ENCODE measurements at regions not wholly inside any gene's neighbourhood (a gene's known extent, or its start where the extent isn't known, plus 50 kb on each side); places are given as distances from the start of the nearest gene placed in this dataset.
"Not testable (repeated sequence)": the region's sequence is repeated elsewhere in the genome, so short reads cannot be mapped to it uniquely, and the experiment has no call there.

- Histone ChIP-seq H3K4me3 (ENCODE audit: low read depth, low read length) (no peak overlapping the region), H3K9me3 (ENCODE audit: control insufficient read depth, insufficient read depth, low read depth, low read length) (no peaks in the 10 kb centered on the region), H3K4me1 (ENCODE audit: control insufficient read depth, insufficient read depth, low read length) (peaks cover 7% of the 10 kb centered on the region; the same call in 1 of the 2 replicates), H3K36me3 (ENCODE audit: control insufficient read depth, insufficient read depth, low read length) (no peaks in the 10 kb centered on the region), H3K27ac (ENCODE audit: low read depth, low read length) (no peak overlapping the region), H3K9ac (ENCODE audit: low read length) (peak overlapping the region; percentile 6), H3K27me3 (ENCODE audit: control insufficient read depth, insufficient read depth, low read length) (no peaks in the 10 kb centered on the region)
Measured at GRCh38 chr2:16393500-16394071, 272.0 kb downstream of the CYRIA start.

DNA sequence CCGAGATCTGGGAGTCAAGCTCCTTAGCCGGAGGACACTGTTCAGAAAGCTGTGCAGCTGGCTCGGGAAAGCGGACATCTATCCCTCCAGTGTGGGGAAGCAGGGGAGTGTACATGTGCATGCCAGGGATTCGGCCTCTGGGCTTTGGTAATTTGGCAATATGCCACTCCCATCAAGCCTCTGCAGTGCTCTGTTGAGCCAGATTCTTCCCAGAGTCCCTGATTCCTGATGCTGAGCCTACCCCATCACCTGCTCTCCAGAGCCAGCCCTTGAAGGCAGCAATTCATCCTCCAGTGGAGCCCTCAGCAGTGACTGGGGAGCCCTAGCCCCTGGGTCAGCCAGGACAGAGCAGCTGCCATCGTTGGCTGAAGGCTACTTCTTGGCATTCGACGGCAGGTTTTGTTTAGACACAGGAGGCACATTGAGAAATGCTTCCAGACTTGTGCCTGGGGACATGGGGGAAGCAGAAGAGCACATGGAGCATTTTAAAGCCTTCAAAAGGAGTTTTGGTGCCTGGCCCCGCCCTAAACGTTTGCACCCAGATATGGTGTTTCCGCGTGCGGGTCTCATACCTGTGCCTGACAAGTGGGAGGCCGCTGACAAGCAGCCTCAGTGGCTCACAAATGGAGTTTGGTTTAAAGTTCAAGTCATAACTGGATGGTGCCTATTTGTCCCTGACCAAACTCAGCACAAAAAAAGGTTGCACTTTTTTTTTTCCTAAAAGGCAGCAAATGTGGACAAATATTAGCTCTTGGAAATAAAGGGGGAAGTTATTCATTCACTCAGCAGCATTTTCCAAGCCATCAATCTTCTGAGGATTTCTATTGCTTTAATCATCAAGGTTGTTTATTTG is 272.8 kb downstream of the CYRIA start:
- no peak overlapping the region for H3K4me3 ChIP-seq (ENCODE audit: low read depth, low read length)
- H3K27ac ChIP-seq (ENCODE audit: low read depth, low read length), result no peak overlapping the region
- no peaks in the 10 kb centered on the region for H3K9me3 ChIP-seq (ENCODE audit: control insufficient read depth, insufficient read depth, low read depth, low read length)
- H3K27me3 ChIP-seq (ENCODE audit: control insufficient read depth, insufficient read depth, low read length), result no peaks in the 10 kb centered on the region
- no peak overlapping the region for H3K9ac ChIP-seq (ENCODE audit: low read length)
- H3K36me3 ChIP-seq (ENCODE audit: control insufficient read depth, insufficient read depth, low read length), result no peaks in the 10 kb centered on the region
- H3K4me1 ChIP-seq (ENCODE audit: control insufficient read depth, insufficient read depth, low read length), result peaks cover 7% of the 10 kb centered on the region; the same call in 1 of the 2 replicates

DNA sequence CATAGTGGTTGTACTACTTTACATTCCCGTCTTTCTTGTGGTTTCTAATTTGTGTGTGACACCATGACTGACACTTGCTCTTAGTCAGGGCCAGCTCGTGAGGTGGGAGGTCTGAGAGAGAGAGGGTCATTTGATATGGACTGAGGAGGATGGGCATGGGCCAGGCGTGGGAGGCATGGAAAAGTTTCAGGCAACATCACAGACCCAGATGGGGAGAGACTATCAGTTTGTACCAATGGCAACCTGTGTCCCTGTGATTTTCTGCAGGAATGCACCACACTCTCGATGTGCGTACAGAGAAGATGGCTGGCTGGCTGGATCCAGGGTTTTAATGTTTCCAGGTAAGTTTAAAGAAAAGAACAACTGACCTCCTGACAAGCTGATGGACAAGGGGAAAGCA is 273.6 kb downstream of the CYRIA start:
- Histone ChIP-seq H3K4me3 (ENCODE audit: low read depth, low read length) (no peak overlapping the region), H3K27me3 (ENCODE audit: control insufficient read depth, insufficient read depth, low read length) (no peaks in the 10 kb centered on the region), H3K4me1 (ENCODE audit: control insufficient read depth, insufficient read depth, low read length) (peaks cover 7% of the 10 kb centered on the region; the same call in 1 of the 2 replicates), H3K27ac (ENCODE audit: low read depth, low read length) (no peak overlapping the region), H3K9me3 (ENCODE audit: control insufficient read depth, insufficient read depth, low read depth, low read length) (no peaks in the 10 kb centered on the region), H3K36me3 (ENCODE audit: control insufficient read depth, insufficient read depth, low read length) (no peaks in the 10 kb centered on the region), H3K9ac (ENCODE audit: low read length) (no peak overlapping the region)

DNA sequence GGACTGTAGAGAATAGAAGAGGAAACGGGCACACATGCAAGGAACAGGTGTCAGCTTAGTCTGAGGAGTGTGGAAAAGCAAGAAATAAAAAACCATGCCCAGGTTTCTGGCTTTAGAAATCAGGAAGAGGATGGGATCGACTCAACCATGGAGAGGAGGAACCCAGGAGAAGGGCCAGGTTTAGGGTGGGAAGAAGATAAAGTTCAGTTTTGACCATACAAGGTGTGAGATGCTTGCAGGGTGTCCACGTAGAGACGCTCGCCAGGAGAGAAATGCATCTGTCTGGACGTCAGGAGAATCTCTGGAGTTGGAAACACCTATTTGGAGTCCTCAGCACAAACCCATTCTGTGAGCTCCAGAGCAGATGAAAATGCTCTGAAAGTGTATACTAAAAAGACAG is 275.1 kb downstream of the CYRIA start:
- no peak overlapping the region for H3K27ac ChIP-seq (ENCODE audit: low read depth, low read length)
- peaks cover 7% of the 10 kb centered on the region; the same call in 1 of the 2 replicates for H3K4me1 ChIP-seq (ENCODE audit: control insufficient read depth, insufficient read depth, low read length)
- H3K9ac ChIP-seq (ENCODE audit: low read length), result no peak overlapping the region

GRCh38 chr2:16389611-16390010 is 276.0 kb downstream of the CYRIA start:
- Histone ChIP-seq H3K27ac (ENCODE audit: low read depth, low read length) (no peak overlapping the region), H3K27me3 (ENCODE audit: control insufficient read depth, insufficient read depth, low read length) (no peaks in the 10 kb centered on the region), H3K4me1 (ENCODE audit: control insufficient read depth, insufficient read depth, low read length) (peaks cover 7% of the 10 kb centered on the region; the same call in 1 of the 2 replicates), H3K4me3 (ENCODE audit: low read depth, low read length) (no peak overlapping the region), H3K36me3 (ENCODE audit: control insufficient read depth, insufficient read depth, low read length) (no peaks in the 10 kb centered on the region), H3K9me3 (ENCODE audit: control insufficient read depth, insufficient read depth, low read depth, low read length) (no peaks in the 10 kb centered on the region), H3K9ac (ENCODE audit: low read length) (no peak overlapping the region)

More for the DNA sequence above, 275.1 kb downstream of the CYRIA start:
- Histone ChIP-seq H3K27me3 (ENCODE audit: control insufficient read depth, insufficient read depth, low read length) (no peaks in the 10 kb centered on the region), H3K9me3 (ENCODE audit: control insufficient read depth, insufficient read depth, low read depth, low read length) (no peaks in the 10 kb centered on the region), H3K4me3 (ENCODE audit: low read depth, low read length) (no peak overlapping the region), H3K36me3 (ENCODE audit: control insufficient read depth, insufficient read depth, low read length) (no peaks in the 10 kb centered on the region)

DNA sequence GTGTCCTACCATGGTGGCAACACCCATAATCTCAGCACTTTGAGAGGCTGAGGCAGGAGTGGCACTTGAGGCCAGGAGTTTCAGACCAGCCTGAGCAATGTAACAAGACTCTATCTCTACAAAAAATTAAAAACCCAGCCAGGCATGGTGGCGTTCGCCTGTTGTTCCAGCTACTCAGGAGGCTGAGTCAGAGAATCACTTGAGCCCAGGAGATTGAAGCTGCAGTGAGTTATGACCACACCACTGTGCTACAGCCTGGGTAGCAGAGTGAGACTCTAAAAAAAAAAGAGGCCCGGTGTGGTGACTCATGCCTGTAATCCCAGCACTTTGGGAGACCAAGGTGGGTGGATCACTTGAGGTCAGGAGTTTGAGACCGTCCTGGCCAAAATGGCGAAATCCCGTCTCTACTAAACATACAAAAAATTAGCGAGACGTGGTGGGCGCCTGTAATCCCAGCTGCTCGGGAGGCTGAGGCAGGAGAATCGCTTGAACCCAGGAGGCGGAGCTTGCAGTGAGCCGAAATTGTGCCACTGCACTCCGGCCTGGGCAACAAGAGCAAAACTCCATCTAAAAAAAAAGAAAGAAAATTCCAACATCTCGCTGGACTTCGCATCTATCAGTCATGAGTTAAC is 277.3 kb downstream of the CYRIA start:
- H3K27ac ChIP-seq (ENCODE audit: low read depth, low read length); H3K9me3 ChIP-seq (ENCODE audit: control insufficient read depth, insufficient read depth, low read depth, low read length); H3K4me3 ChIP-seq (ENCODE audit: low read depth, low read length); H3K27me3 ChIP-seq (ENCODE audit: control insufficient read depth, insufficient read depth, low read length); H3K4me1 ChIP-seq (ENCODE audit: control insufficient read depth, insufficient read depth, low read length); H3K9ac ChIP-seq (ENCODE audit: low read length); H3K36me3 ChIP-seq (ENCODE audit: control insufficient read depth, insufficient read depth, low read length): not testable (repeated sequence)

GRCh38 chr2:16387461-16387984 is 278.1 kb downstream of the CYRIA start:
- Histone ChIP-seq H3K27me3 (ENCODE audit: control insufficient read depth, insufficient read depth, low read length) (no peaks in the 10 kb centered on the region), H3K4me3 (ENCODE audit: low read depth, low read length) (no peak overlapping the region), H3K4me1 (ENCODE audit: control insufficient read depth, insufficient read depth, low read length) (no peaks in the 10 kb centered on the region), H3K9me3 (ENCODE audit: control insufficient read depth, insufficient read depth, low read depth, low read length) (no peaks in the 10 kb centered on the region), H3K36me3 (ENCODE audit: control insufficient read depth, insufficient read depth, low read length) (no peaks in the 10 kb centered on the region), H3K27ac (ENCODE audit: low read depth, low read length) (no peak overlapping the region), H3K9ac (ENCODE audit: low read length) (no peak overlapping the region)

DNA sequence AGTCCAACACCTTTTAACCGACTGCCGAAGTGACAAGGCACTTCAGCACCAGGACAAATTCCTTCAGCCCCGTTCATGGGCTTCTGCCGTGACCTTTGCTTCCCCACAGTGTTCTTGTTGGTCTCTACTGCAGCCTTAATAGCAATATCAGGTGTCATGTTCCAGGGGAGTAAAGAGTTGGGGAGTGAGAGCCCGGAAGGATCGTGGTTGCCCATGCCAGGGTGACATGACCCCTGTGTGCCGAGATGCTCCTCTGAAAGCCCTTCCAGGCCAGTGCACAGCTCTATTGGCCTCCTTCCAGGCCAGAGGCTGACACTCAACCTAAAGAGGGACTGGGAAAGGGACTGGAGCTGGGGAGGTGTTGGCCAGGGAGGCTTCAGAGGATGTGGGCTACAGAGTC is 279.2 kb downstream of the CYRIA start:
- Histone ChIP-seq H3K4me1 (ENCODE audit: control insufficient read depth, insufficient read depth, low read length) (no peaks in the 10 kb centered on the region), H3K4me3 (ENCODE audit: low read depth, low read length) (no peak overlapping the region), H3K27ac (ENCODE audit: low read depth, low read length) (no peak overlapping the region), H3K9me3 (ENCODE audit: control insufficient read depth, insufficient read depth, low read depth, low read length) (no peaks in the 10 kb centered on the region), H3K27me3 (ENCODE audit: control insufficient read depth, insufficient read depth, low read length) (no peaks in the 10 kb centered on the region), H3K36me3 (ENCODE audit: control insufficient read depth, insufficient read depth, low read length) (no peaks in the 10 kb centered on the region), H3K9ac (ENCODE audit: low read length) (no peak overlapping the region)

- no peaks in the 10 kb centered on the region for H3K36me3 ChIP-seq (ENCODE audit: control insufficient read depth, insufficient read depth, low read length)
- H3K27ac ChIP-seq (ENCODE audit: low read depth, low read length), result no peak overlapping the region
- no peak overlapping the region for H3K9ac ChIP-seq (ENCODE audit: low read length)
- no peak overlapping the region for H3K4me3 ChIP-seq (ENCODE audit: low read depth, low read length)
- H3K27me3 ChIP-seq (ENCODE audit: control insufficient read depth, insufficient read depth, low read length), result no peaks in the 10 kb centered on the region
- no peaks in the 10 kb centered on the region for H3K9me3 ChIP-seq (ENCODE audit: control insufficient read depth, insufficient read depth, low read depth, low read length)
- H3K4me1 ChIP-seq (ENCODE audit: control insufficient read depth, insufficient read depth, low read length), result no peaks in the 10 kb centered on the region
Measured at GRCh38 chr2:16386031-16386430, 279.6 kb downstream of the CYRIA start.

DNA sequence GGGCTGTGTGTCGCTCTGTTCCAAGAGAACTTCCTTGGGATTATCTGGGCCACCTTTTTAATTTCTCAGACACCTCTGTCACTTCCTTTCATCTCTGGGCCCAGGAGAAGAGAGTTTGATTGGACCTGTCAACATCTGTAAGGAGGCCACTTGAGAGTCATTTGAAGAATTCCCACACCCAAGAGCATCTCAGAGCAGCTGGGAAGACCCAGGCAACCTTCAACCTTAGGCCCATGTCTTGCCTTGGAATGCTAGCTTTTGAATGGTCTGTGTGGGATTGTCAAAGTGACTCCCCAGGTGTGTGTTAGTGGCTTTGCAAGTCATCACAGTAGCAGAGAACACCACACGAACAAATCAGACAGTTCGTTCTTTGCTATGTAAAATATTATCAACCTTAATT is 280.3 kb downstream of the CYRIA start:
- no peaks in the 10 kb centered on the region for H3K9me3 ChIP-seq (ENCODE audit: control insufficient read depth, insufficient read depth, low read depth, low read length)
- H3K4me1 ChIP-seq (ENCODE audit: control insufficient read depth, insufficient read depth, low read length), result no peaks in the 10 kb centered on the region
- H3K36me3 ChIP-seq (ENCODE audit: control insufficient read depth, insufficient read depth, low read length), result no peaks in the 10 kb centered on the region
- H3K9ac ChIP-seq (ENCODE audit: low read length), result no peak overlapping the region
- no peak overlapping the region for H3K27ac ChIP-seq (ENCODE audit: low read depth, low read length)
- no peaks in the 10 kb centered on the region for H3K27me3 ChIP-seq (ENCODE audit: control insufficient read depth, insufficient read depth, low read length)
- H3K4me3 ChIP-seq (ENCODE audit: low read depth, low read length), result no peak overlapping the region

DNA sequence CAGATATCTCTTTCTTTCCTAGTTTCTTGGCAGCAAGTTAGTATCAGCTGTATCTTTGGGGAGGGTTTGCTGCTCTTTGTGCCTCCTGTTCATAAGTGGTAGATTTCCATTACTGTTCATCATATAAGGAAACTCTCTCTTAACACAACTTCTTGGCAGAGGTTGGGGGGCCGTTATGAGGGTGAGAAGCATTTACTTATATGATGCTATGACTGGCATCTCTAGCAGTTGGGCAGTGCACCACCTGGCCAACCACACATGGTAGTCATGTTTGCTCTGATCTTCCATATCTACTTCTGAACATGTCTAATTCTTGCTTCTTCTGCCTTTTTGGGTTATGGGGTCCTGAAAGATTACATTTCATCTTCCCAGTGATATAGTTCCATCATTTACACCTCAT is 282.2 kb downstream of the CYRIA start:
- H3K4me1 ChIP-seq (ENCODE audit: control insufficient read depth, insufficient read depth, low read length), result no peaks in the 10 kb centered on the region
- H3K4me3 ChIP-seq (ENCODE audit: low read depth, low read length), result no peak overlapping the region
- no peaks in the 10 kb centered on the region for H3K9me3 ChIP-seq (ENCODE audit: control insufficient read depth, insufficient read depth, low read depth, low read length)
- H3K36me3 ChIP-seq (ENCODE audit: control insufficient read depth, insufficient read depth, low read length), result no peaks in the 10 kb centered on the region
- no peaks in the 10 kb centered on the region for H3K27me3 ChIP-seq (ENCODE audit: control insufficient read depth, insufficient read depth, low read length)
- H3K9ac ChIP-seq (ENCODE audit: low read length), result no peak overlapping the region
- H3K27ac ChIP-seq (ENCODE audit: low read depth, low read length), result no peak overlapping the region
